IMR-90 (cell line): ENCODE measurements at regions not wholly inside any gene's neighbourhood (a gene's known extent, or its start where the extent isn't known, plus 50 kb on each side); places are given as distances from the start of the nearest gene placed in this dataset.

ENCODE experiments used
- ATAC-seq: fragments of 200-7000 bp; cut with Tn5 transposase; 2 replicates; pipeline ENCODE4 v1.9.1; 2020; ENCODE audit warnings: low read depth, mild to moderate bottlenecking, moderate library complexity
- BruUV-seq: library from RNA; stranded (reverse); fragments of 400-500 nt; replicated peaks from 2 replicates; lab custom pipeline; 2021; lab: Mats Ljungman, UMichigan
- CTCF ChIA-PET: fragments of 300-600 bp; formaldehyde crosslinking; extraction: SDS; loops from one replicate; lab custom pipeline; 2021; ENCODE audit warnings: antibody characterized with exemption; lab: Yijun Ruan, JAX
- POLR2A ChIA-PET: fragments of 300-600 bp; sonication (Branson Sonifier 250); formaldehyde crosslinking; loops from one replicate; lab custom pipeline; 2022; ENCODE audit warnings: antibody characterized with exemption; ENCODE audit not compliant: unreplicated experiment; lab: Charles Lee
- DNase-seq: peaks from one replicate; pipeline ENCODE4 v3.0.0; 2013
- H2AFZ ChIP-seq: replicated peaks from 2 replicates; pipeline ENCODE3; 2013; ENCODE audit warnings: low read length, mild to moderate bottlenecking; ENCODE audit not compliant: poor library complexity
- H2AK5ac ChIP-seq: 2 replicates; pipeline ENCODE4 v1.6.1; 2013; ENCODE audit warnings: low read depth, low read length, inconsistent platforms
- H2AK9ac ChIP-seq: replicated peaks from 2 replicates; pipeline ENCODE3; 2013; ENCODE audit warnings: mild to moderate bottlenecking, low read depth, low read length, moderate library complexity; ENCODE audit not compliant: poor library complexity
- H2BK120ac ChIP-seq: 2 replicates; pipeline ENCODE4 v1.6.1; 2013; ENCODE audit warnings: low read depth, low read length, inconsistent platforms
- H2BK15ac ChIP-seq: 3 replicates; pipeline ENCODE4 v1.6.1; 2013; ENCODE audit warnings: low read depth, low read length, inconsistent platforms
- H2BK20ac ChIP-seq: 2 replicates; pipeline ENCODE4 v1.6.1; 2013; ENCODE audit warnings: low read depth, mild to moderate bottlenecking, inconsistent platforms, low read length, moderate library complexity
- H2BK5ac ChIP-seq: 2 replicates; pipeline ENCODE4 v1.6.1; 2013; ENCODE audit warnings: mild to moderate bottlenecking, low read depth, low read length, inconsistent platforms; ENCODE audit not compliant: poor library complexity, severe bottlenecking
- H3K14ac ChIP-seq: replicated peaks from 2 replicates; pipeline ENCODE4 v1.6.1; 2013; ENCODE audit warnings: low read depth, low read length, inconsistent platforms
- H3K18ac ChIP-seq: 2 replicates; pipeline ENCODE4 v1.6.1; 2013; ENCODE audit warnings: low read depth, low read length, control low read depth
- H3K23ac ChIP-seq: 2 replicates; pipeline ENCODE4 v1.6.1; 2013; ENCODE audit warnings: low read depth, low read length, inconsistent platforms
- H3K27ac ChIP-seq: 2 replicates; pipeline ENCODE4 v1.5.1; 2013; ENCODE audit warnings: mild to moderate bottlenecking, control low read depth, low read length; ENCODE audit not compliant: insufficient read depth
- H3K27me3 ChIP-seq: 2 replicates; pipeline ENCODE4 v1.6.1; 2013; ENCODE audit warnings: low read length; ENCODE audit not compliant: control insufficient read depth, insufficient read depth
- H3K36me3 ChIP-seq: 2 replicates; pipeline ENCODE4 v1.6.1; 2013; ENCODE audit warnings: low read length, mixed read lengths; ENCODE audit not compliant: control insufficient read depth, insufficient read depth
- H3K4ac ChIP-seq: 2 replicates; pipeline ENCODE4 v1.6.1; 2013; ENCODE audit warnings: low read depth, low read length, inconsistent platforms
- H3K4me1 ChIP-seq: 2 replicates; pipeline ENCODE4 v1.6.1; 2013; ENCODE audit warnings: low read length, mixed read lengths; ENCODE audit not compliant: control insufficient read depth, insufficient read depth
- H3K4me2 ChIP-seq: 2 replicates; pipeline ENCODE4 v1.6.1; 2013; ENCODE audit warnings: low read depth, mild to moderate bottlenecking, control low read depth, low read length, moderate library complexity
- H3K4me3 ChIP-seq: 2 replicates; pipeline ENCODE4 v1.5.1; 2013; ENCODE audit warnings: low read depth, mild to moderate bottlenecking, control low read depth, low read length, moderate library complexity; ENCODE audit not compliant: insufficient read depth
- H3K56ac ChIP-seq: 2 replicates; pipeline ENCODE4 v1.6.1; 2013; ENCODE audit warnings: low read length, inconsistent platforms; ENCODE audit not compliant: insufficient read depth; ENCODE audit errors: extremely low read depth
- H3K79me1 ChIP-seq, 2 experiments: 2 replicates each; pipeline ENCODE4 v1.6.1; 2013; ENCODE audit warnings: low read length in 2 of 2, inconsistent platforms in 1 of 2, low read depth in 1 of 2
- H3K9ac ChIP-seq: 2 replicates; pipeline ENCODE4 v1.6.1; 2013; ENCODE audit warnings: low read depth, low read length, control low read depth
- H3K9me1 ChIP-seq: 2 replicates; pipeline ENCODE4 v1.6.1; 2013; ENCODE audit warnings: low read length, inconsistent platforms; ENCODE audit not compliant: insufficient read depth
- H3K9me3 ChIP-seq: 2 replicates; pipeline ENCODE4 v1.6.1; 2013; ENCODE audit warnings: low read length; ENCODE audit not compliant: control insufficient read depth, insufficient read depth
- H4K20me1 ChIP-seq: 2 replicates; pipeline ENCODE4 v1.6.1; 2013; ENCODE audit warnings: low read length, inconsistent platforms; ENCODE audit not compliant: insufficient read depth
- H4K5ac ChIP-seq: 2 replicates; pipeline ENCODE4 v1.6.1; 2013; ENCODE audit warnings: mild to moderate bottlenecking, low read depth, low read length, control low read depth
- H4K8ac ChIP-seq, 2 experiments: 2 replicates each; pipeline ENCODE4 v1.6.1; 2013; ENCODE audit warnings: low read depth in 2 of 2, low read length in 2 of 2, control low read depth in 1 of 2, inconsistent platforms in 1 of 2
- H4K91ac ChIP-seq: 2 replicates; pipeline ENCODE4 v1.6.1; 2013; ENCODE audit warnings: low read depth, low read length, inconsistent platforms; ENCODE audit not compliant: insufficient read depth
- BHLHE40 ChIP-seq: fragments of 150-350 bp; IDR thresholded peaks from 2 replicates; pipeline ENCODE4 v1.6.1; 2016; ENCODE audit warnings: mild to moderate bottlenecking, low read depth, low read length
- CEBPB ChIP-seq: IDR thresholded peaks from 2 replicates; pipeline ENCODE4 v1.6.1; 2012; ENCODE audit warnings: low read depth, low read length, improper control_type of control experiment
- CHD1 ChIP-seq: IDR thresholded peaks from 2 replicates; pipeline ENCODE4 v1.6.1; 2012; ENCODE audit warnings: low read depth, low read length, improper control_type of control experiment
- FOS ChIP-seq: fragments of 150-350 bp; IDR thresholded peaks from 2 replicates; pipeline ENCODE4 v1.6.1; 2016; ENCODE audit warnings: low read depth, low read length
- MAFK ChIP-seq: IDR thresholded peaks from 2 replicates; pipeline ENCODE4 v1.6.1; 2012; ENCODE audit warnings: low read depth, low read length, improper control_type of control experiment
- MAZ ChIP-seq: IDR thresholded peaks from 2 replicates; pipeline ENCODE4 v1.6.1; 2012; ENCODE audit warnings: low read depth, mild to moderate bottlenecking, low read length, improper control_type of control experiment, moderate library complexity, borderline replicate concordance
- MXI1 ChIP-seq: IDR thresholded peaks from 2 replicates; pipeline ENCODE4 v1.6.1; 2012; ENCODE audit warnings: low read depth, mild to moderate bottlenecking, low read length, moderate library complexity, borderline replicate concordance
- NFE2L2 ChIP-seq: fragments of 150-350 bp; IDR thresholded peaks from 2 replicates; pipeline ENCODE4 v1.6.1; 2016; ENCODE audit warnings: low read depth, mild to moderate bottlenecking, low read length
- POLR2A ChIP-seq: IDR thresholded peaks from 2 replicates; pipeline ENCODE4 v1.6.1; 2012; ENCODE audit warnings: mild to moderate bottlenecking, low read depth, low read length
- RAD21 ChIP-seq: IDR thresholded peaks from 2 replicates; pipeline ENCODE4 v1.6.1; 2012; ENCODE audit warnings: low read length, improper control_type of control experiment
- RCOR1 ChIP-seq: IDR thresholded peaks from 2 replicates; pipeline ENCODE4 v1.6.1; 2012; ENCODE audit warnings: mild to moderate bottlenecking, low read length, improper control_type of control experiment; ENCODE audit not compliant: insufficient replicate concordance
- RFX5 ChIP-seq: IDR thresholded peaks from 2 replicates; pipeline ENCODE4 v1.8.0; 2012; ENCODE audit warnings: low read depth, mild to moderate bottlenecking, low read length, moderate library complexity
- SMC3 ChIP-seq: fragments of 150-350 bp; IDR thresholded peaks from 2 replicates; pipeline ENCODE4 v1.6.1; 2016; ENCODE audit warnings: low read depth, mild to moderate bottlenecking, antibody characterized with exemption, low read length, moderate library complexity
- WGBS, 2 experiments: methylation state at CpG; one replicate each; pipeline versions ENCODE4 v1.1.5 to v1.1.7; 2013; ENCODE audit warnings: missing lambda C conversion rate in 2 of 2; ENCODE audit not compliant: insufficient read length in 1 of 2; ENCODE audit errors: extremely low coverage in 2 of 2; 5-methylcytosine and 5-hydroxymethylcytosine counted together
- dilution Hi-C: fragments of 300-500 bp; cut with HindIII; formaldehyde crosslinking; loops from one replicate; pipeline ENCODE4 v1.14.3; 2018; ENCODE audit warnings: low sequenced_read_pairs; ENCODE audit not compliant: unreplicated experiment
- in situ Hi-C: fragments of 300-500 bp; cut with MboI; formaldehyde crosslinking; loops from 3 replicates; pipeline ENCODE4 v1.14.3; 2019; ENCODE audit warnings: low sequenced_read_pairs, inconsistent platforms, mixed read lengths
- intact Hi-C: fragments of 100-400 bp; cut with micrococcal nuclease; formaldehyde crosslinking; loops from 2 replicates; pipeline ENCODE4 v1.10.0; 2022
- TF ChIP-seq, protein P1 (sequence below): fragments of 150-350 bp; IDR thresholded peaks from 2 replicates; pipeline ENCODE4 v1.6.1; 2016; ENCODE audit warnings: low read depth, mild to moderate bottlenecking, low read length, moderate library complexity, borderline replicate concordance
- TF ChIP-seq, protein P2 (sequence below): conservative IDR thresholded peaks from 2 replicates; pipeline ENCODE4 v1.5.1; 2012; ENCODE audit warnings: mild to moderate bottlenecking, low read depth, low read length, improper control_type of control experiment
- TF ChIP-seq, protein P3 (sequence below): fragments of 150-350 bp; IDR thresholded peaks from 2 replicates; pipeline ENCODE4 v1.6.1; 2017; ENCODE audit warnings: mild to moderate bottlenecking, antibody characterized with exemption, low read length, low read depth

DNA sequence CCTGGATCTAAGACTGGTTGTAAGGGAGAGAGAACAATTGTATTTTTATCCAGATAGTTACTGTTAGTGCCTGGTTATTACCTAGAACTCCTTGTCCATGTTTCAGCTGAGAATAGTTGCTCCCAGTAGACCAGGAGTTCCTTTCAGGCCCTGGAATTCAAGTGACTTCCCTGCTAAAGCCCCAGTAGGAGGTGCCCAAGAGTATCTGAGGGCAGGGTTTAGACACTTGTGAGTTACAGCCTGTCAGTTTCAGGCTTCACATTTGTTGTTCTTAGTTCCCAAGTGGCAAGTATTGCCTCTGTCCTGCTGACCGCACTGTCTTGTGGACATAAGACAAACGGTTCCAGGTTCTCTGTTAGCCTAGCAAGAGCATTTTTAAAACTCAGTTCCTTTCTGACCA is 743.9 kb upstream of the SEMA6A start:
- H4K8ac ChIP-seq = no peak overlapping the region
- no peak overlapping the region for H3K14ac ChIP-seq
- H3K4me2 ChIP-seq = no peak overlapping the region
- DNase-seq = no peak
- WGBS, 2 experiments = 49% methylated on average over 2 of the region's 2 CpGs; no CpG with 5 or more reads in 1 of the 2 experiments
- H3K9ac ChIP-seq = no peak overlapping the region
- no peak overlapping the region for H2BK5ac ChIP-seq
- H3K36me3 ChIP-seq = no peaks in the 10 kb centered on the region
- H4K5ac ChIP-seq = no peak overlapping the region
- H2AK9ac ChIP-seq = no peak overlapping the region
- H3K23ac ChIP-seq = no peak overlapping the region
- H3K18ac ChIP-seq = no peak overlapping the region
- H4K20me1 ChIP-seq = no peaks in the 10 kb centered on the region
- H3K27ac ChIP-seq = no peak overlapping the region
- H2BK120ac ChIP-seq = no peak overlapping the region
- H3K4ac ChIP-seq = no peak overlapping the region
- no peaks in the 10 kb centered on the region for H3K27me3 ChIP-seq
- no peak overlapping the region for H3K56ac ChIP-seq
- no peaks in the 10 kb centered on the region for H3K4me1 ChIP-seq
- no peak overlapping the region for H2AFZ ChIP-seq
- no peaks in the 10 kb centered on the region for H3K9me1 ChIP-seq
- ChIA-PET POLR2A (no interaction called here), CTCF (no interaction called here)
- no peak for ATAC-seq
- dilution Hi-C loops (no loop called here), in situ Hi-C loops (no loop called here), intact Hi-C loops (no loop called here)
- BruUV-seq = no TSS peak
- no peak overlapping the region for H2BK15ac ChIP-seq
- no peaks in the 10 kb centered on the region for H3K79me1 ChIP-seq
- H2BK20ac ChIP-seq = no peak overlapping the region
- H3K4me3 ChIP-seq = no peak overlapping the region
- H3K9me3 ChIP-seq = no peaks in the 10 kb centered on the region
- H4K91ac ChIP-seq = no peak overlapping the region
- H2AK5ac ChIP-seq = no peak overlapping the region
- TF ChIP-seq, protein P1, sequence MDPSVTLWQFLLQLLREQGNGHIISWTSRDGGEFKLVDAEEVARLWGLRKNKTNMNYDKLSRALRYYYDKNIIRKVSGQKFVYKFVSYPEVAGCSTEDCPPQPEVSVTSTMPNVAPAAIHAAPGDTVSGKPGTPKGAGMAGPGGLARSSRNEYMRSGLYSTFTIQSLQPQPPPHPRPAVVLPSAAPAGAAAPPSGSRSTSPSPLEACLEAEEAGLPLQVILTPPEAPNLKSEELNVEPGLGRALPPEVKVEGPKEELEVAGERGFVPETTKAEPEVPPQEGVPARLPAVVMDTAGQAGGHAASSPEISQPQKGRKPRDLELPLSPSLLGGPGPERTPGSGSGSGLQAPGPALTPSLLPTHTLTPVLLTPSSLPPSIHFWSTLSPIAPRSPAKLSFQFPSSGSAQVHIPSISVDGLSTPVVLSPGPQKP = no peak
- TF ChIP-seq FOS (no peak), CHD1 (no peak), RCOR1 (no peak), CEBPB (no peak), POLR2A (no peak), SMC3 (no peak), BHLHE40 (no peak), RFX5 (no peak), RAD21 (no peak), MAZ (no peak), MAFK (no peak), MXI1 (no peak), NFE2L2 (no peak)
- TF ChIP-seq, protein P2, sequence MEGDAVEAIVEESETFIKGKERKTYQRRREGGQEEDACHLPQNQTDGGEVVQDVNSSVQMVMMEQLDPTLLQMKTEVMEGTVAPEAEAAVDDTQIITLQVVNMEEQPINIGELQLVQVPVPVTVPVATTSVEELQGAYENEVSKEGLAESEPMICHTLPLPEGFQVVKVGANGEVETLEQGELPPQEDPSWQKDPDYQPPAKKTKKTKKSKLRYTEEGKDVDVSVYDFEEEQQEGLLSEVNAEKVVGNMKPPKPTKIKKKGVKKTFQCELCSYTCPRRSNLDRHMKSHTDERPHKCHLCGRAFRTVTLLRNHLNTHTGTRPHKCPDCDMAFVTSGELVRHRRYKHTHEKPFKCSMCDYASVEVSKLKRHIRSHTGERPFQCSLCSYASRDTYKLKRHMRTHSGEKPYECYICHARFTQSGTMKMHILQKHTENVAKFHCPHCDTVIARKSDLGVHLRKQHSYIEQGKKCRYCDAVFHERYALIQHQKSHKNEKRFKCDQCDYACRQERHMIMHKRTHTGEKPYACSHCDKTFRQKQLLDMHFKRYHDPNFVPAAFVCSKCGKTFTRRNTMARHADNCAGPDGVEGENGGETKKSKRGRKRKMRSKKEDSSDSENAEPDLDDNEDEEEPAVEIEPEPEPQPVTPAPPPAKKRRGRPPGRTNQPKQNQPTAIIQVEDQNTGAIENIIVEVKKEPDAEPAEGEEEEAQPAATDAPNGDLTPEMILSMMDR = no peak
- TF ChIP-seq, protein P3, sequence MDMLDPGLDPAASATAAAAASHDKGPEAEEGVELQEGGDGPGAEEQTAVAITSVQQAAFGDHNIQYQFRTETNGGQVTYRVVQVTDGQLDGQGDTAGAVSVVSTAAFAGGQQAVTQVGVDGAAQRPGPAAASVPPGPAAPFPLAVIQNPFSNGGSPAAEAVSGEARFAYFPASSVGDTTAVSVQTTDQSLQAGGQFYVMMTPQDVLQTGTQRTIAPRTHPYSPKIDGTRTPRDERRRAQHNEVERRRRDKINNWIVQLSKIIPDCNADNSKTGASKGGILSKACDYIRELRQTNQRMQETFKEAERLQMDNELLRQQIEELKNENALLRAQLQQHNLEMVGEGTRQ = no peak
